T-helper 1 cell (primary cell): ENCODE measurements at regions not wholly inside any gene's neighbourhood (a gene's known extent, or its start where the extent isn't known, plus 50 kb on each side); places are given as distances from the start of the nearest gene placed in this dataset.
A peak's percentile ranks its signal among the peaks of the same experiment; 100 is the strongest.

Source experiments
- DNase-seq, 5 donors: peaks; one replicate each; pipeline ENCODE4 v3.0.0-alpha.2; 2012 to 2020

DNA sequence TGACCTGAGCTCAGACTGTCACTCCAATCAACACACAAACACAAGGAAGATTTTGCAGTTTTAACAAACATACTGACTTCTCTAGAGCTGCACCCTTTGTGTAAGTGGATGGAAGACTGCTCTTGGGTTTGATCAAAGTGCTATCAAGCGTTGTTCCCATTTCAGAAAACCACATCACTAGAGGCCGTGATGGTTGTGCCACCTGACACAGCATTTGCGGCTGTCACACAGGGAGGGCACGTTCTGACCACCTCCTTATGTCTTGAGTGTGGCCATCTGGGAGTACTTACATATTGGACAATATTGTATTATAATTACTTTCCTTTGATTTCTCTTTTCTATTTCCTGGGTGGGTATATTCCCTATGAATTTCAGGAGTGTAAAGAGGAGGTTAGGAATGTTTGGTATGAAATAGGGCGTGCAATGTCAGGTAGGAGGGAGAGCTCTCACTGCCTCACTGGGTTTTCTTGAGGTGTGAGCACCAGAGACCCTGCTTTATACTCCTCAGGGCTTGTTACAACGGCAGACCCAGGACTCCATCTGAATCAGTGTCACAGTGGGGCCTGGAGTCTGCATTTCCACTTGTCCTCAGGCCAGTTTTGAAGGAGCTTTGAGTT is 74.3 kb downstream of the SYNE3 start:
- DNase-seq, result no peak

DNA sequence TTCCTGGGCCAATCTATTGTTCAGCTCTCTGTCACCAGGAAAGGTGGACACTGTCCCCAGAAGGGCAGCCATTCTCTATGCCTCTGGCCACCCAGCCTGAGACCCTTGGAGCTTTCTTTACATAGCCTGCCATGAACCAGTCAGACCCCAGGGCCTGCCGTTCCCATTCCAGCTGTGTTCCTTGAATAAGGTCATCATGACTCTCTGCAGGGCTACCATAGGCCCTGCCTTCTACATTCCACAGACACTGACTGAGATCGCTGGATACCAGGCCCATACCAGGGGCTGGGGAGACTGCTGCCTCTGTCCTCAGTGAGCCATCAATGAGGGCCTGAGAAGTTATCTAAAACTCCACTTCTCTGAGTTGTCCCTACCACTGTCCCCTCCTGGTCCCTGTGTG is 75.5 kb downstream of the SYNE3 start:
- no peak for DNase-seq

DNA sequence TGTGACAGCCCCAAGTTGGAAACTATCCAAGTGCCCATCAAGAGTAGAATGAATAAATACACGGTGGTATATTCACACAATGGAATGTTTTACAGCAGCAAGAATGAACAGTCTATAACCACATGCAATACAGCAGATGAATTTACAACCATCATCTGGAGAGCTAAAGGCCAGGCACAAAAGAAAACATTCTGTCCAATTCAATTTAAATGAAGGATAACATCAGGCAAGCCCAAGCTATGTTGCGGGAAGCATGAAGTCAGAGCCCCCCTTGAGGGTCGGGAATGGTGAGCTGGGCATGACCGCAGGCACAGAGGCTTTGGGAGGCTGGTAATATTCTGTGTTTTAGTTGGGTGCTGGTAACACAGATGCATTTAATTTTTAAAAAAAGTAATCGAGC is 76.0 kb downstream of the SYNE3 start:
- no peak for DNase-seq

DNA sequence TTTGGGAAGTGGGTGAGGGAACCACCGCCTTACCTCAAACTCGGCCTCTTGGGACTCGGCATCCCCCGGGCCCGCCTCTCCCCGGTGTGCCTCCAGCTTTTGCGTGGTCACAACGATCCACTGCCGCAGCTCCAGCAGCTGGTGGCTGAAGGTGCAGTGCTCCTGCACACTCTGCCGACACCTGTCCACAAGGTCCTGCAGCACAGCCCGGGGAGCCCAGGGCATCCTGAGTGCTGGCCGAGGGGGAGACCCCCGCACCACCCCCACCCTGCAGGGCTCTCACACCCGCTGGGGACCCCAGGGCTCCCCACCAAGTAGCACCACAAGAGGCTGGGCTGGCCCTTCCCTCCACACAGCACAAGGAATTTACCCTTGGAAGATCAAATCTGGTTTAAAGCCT is 76.6 kb downstream of the SYNE3 start:
- no peak for DNase-seq

DNA sequence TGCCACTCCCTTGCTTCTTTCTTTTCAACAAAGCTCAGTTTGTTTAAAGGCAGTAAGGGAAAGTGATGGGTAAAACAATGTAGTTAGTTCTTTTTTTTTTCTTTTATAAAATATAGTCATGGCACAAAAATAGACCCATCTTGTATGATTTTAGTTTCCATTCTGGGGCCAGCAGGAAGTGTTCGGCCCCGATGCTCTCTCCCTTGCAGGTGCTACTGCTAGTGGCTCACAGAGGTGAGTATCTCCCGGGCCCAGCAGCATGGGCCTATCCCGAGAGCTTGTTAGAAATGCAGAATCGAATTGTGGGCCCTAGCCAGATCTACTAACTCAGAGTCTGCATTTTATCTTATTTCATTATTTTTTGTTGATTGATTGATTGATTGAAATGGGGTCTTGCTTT is 78.7 kb downstream of the SYNE3 start:
- no peak for DNase-seq

DNA sequence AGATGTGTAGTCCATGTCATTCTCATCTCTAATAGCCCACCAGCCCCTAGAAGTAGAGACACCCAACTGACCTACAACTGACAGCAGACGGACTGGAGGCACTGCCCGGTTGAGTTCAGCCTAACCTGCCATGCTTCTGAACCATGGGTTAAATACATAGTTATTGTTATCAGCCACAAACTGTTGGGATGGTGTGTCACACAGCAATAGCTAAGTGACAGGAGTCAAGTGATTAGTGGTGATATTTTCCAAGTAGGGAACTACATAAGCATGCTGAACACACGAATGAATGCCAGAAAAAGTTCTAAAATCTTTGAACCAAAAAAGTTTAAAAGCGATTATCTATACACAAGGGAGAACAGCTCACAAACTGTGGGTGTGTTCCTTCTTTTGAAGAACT is 80.1 kb downstream of the SYNE3 start:
- DNase-seq, result no peak

DNA sequence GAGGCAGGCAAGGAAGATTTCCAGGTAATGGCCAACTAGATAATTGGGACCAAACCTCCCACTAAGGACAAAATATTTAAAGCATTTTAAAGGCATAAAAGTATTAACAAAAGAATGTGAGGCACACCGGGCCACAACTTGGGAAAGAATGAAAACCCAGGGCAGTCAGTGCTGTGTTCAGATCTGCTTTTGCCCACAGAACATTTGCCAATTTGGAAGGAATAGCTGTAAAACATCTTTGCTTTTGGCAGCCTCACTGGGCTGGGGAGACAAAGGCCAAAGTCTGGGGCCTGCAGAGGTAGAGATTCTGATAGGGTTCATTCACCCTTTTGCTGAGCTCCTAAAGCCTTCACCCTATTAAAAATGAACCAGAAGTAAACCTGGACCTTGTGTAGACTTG is 82.3 kb downstream of the SYNE3 start:
- no peak for DNase-seq

DNA sequence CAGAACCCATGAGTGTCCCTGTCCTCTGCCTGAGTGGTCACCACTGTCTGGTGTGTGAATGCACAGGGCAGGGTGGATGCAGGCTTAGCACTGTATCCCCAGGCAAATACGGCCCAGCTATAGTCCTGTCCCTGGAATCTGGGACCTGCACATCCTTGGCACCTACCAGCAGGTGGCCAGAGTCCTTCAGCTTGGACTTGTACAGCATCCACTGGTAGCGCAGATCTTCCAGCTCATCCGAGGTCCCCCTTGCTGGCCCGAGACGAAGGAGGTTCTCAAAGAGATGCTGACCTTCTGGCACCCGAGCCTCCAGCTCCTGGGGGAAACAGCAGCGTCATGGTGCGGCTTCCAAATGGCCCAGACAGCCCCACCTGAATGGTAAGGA is 83.4 kb downstream of the SYNE3 start:
- no peak for DNase-seq

DNA sequence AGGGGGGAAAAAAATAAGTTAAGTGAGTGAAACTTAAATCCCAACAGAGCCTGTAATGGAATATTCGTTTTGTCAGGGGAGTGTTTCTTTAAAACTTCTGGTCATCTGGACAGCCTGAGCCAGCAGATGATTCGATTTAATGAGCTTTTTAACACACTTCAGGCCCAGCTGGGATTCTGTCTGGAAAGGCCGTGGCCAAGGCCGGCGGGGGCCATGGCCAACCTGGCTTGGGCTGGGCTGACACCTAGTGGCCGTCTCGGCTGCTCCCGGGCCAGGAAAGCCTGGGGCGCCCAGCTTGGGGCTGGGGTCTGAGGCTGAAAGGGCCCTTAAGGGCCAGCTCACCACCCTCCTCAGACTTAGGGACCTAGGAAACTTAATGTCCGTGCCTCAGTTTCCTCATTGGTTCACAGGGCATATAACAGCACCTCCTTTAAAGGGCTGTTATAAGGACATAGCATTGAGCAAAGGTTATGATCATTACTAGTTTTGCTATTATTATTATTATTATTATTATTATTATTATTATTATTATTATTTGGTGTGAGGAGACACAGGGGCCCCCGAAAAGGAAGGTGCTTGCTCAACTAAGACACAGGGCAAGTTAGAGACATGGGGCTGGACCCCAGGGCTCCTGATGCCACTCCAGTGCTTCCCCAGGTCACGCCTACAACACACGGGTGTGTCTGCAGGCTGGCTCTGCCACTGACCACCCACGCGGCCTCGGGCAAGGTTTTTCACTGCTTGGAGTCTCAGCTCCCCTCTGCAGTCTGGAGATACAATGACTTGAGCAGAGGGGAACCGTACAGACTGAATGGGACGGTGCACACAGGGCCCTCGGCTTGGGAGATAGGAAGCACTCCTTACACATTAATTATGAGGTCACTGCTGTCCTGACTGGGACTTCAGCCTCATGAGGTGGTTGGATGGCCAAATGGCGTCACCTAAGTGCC is 84.0 kb downstream of the SYNE3 start:
- DNase-seq, result no peak

DNA sequence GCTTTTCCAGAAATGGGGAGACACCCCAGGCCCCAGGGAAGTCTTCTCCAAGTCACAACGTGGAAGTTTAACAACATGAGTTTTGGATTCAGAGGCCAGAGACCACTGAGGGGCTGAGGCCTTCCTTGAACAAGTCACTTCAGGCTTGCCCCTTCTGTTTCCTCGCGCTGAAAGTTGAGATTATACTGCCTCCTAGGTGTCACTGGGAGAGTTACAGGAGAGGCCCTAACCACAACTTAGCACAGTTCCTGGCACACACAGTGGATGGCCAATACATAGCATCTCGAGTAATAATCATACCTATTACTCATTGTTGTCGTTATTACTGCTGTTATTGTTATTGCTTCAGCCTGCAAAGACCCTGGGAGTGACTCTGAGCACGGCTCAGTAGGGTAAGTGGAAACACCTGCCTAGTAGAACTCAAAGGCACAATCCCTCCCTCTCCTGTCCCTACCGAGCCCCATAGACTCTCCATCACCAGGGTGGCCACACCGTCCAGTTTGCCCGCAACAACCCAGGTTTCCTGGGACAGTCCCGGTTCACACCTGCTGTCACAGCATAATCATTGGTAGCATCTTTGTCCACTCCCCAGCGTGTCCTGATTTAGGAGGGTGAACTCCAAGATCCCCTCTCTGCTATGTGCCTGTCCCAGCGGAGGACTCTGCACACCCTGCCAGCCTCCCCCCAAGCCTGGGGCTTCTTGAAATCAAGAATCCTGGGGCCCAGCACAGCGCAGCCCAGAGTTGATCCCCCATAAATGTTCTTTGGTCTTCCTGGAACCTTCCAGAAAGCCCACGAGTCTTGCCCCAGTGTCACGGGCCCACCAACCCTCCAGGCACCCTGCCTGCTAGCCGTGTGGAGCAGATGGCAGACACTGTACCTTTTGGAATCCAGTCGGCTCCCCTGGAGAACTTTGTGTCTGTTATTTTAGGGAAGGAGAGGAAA is 85.0 kb downstream of the SYNE3 start:
- peak in 1 of 5 donors; percentile 9 for DNase-seq

DNA sequence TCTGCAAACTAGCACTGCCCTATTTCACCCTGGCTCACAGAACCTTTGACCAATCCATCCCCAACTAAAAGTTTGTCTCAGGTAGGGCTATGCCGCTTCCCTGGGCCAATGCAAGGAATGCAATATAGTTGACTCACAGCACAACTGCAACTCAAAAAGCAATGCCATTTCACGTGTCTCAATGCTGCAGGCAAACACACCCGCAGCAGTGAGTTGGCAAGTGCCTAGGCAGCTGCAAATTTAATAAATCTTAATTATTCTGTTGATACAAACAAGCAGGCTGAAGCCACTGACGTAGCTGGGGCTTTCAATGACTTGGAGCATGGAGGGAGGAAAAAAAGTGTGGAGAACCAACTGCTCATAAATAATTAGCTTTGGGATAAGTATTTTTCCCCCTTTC is 87.9 kb downstream of the SYNE3 start:
- no peak for DNase-seq

DNA sequence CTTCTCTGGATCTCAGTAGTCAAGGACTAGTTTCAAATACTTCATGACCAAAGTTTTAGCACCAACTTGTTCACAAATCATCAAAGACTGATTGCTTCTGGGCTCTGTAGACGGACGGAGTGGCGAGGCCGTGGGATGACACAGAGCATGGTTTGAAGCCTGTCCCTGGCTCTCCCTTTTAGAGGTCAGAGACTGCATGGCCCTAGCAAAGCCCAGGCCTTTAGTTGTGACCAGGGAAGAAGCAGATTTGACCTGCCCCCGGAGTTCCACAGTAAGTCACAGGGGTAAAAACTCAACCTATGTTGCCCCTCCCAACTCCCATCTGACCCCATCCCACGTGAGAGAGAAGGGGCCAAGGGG is 90.4 kb downstream of the SYNE3 start:
- DNase-seq, result no peak

DNA sequence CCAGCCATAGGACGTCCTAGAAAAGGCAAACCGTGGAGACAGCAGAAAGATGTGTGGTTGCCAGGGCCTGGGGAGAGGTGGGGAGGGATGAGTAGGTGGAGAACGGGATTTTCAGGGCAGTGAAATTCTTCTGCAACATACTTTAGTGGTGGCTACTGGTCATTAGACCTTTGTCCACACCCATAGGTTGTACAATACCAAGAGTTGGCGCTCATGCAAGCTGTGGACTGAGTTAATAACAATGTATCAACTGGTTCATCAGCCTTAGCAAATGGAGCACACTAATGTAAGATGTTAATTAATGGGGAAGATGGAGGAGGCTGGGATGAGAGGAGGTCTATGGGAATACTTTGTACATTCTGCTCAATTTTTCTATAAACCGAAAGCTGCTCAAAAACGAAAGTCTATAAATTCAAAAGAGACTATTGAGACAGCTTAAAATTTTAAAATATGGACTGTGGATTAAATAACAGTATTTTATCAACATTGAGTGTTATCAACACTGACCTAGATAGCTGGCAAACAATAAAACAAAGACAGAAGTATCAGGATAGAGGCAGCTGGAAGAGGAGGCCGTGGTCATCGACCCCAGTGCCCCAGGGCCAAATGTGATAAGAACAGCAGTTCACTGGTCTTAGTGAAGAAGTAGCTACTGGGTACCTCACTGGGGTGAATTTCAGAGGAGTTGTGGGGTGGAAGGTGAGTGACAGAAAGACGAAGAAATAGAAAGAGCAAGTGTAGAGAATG is 90.9 kb downstream of the SYNE3 start:
- DNase-seq, result no peak

DNA sequence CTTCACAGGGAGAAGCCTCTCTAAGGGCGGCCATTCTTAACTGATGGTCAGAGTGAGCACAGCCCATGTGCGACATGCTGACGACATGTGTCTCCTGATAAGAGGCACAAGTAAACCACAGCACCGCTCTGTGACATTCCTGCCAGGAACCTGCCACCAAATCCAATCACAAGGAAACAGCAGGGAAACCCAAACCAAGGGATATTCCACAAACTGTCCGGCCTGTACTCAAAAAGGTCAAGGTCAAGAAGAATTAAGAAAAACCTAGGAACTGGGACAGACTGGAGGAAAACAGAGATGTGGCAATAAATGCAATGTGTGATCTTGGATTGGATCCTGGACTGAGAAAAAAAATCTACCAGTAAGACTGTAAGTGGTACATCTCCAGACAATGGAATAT is 91.9 kb downstream of the SYNE3 start:
- DNase-seq, result no peak

DNA sequence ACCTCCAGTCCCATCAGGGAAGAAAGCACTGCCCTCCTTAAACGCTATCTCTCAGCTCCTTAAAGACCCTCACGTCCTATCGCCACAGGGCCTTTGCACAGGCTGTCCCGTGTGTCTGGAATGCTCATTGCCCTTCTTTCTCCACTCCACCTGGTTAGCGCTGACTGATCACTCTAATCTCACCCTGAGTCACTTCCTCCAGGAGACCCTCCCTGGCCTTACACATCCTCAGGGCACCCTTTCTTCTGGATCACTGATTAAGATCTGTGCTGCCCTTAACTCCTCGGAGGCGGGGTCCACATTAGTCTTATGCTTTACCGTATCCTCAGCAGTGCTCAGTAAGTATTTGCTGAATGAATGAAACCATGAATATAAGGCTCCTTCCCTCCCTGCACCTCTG is 94.7 kb downstream of the SYNE3 start:
- no peak for DNase-seq

DNA sequence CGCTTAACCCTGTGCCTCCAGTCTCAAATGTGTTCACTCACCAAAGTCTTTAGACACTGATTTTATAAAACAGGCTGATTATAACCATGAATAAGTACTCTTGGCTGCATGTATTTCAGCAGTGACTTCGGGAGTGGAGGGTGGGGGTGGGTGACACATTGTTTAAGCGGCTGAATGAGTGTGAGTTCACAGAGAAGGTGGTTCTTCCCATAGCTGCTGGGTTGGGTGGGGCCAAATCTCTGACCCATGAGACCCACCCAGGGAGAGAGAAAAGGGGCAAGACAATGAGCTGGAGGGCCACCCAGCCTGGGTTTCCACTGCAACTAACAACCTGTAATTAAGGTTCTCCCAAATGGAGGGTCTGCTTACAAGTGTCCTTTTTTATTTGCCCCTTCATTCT is 96.4 kb downstream of the SYNE3 start:
- DNase-seq, result no peak

DNA sequence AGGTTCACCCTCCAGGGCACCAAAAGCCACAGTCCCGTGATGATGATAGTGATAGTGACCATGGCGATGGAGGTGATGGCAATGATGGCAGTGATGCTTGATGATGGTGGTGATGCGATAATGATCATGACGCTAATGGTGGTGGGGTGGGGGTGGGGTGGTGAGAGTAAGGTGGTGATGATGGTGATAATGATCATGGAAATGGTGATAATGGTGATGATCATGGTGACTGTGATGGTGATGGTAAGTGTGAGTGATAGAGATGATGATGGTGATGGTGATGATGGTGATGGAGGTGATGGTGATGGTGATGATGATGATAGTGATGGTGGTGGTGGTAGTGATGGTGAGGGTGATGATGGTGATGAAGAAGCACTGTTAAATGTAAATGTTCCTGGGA is 96.9 kb downstream of the SYNE3 start:
- DNase-seq, result no peak

DNA sequence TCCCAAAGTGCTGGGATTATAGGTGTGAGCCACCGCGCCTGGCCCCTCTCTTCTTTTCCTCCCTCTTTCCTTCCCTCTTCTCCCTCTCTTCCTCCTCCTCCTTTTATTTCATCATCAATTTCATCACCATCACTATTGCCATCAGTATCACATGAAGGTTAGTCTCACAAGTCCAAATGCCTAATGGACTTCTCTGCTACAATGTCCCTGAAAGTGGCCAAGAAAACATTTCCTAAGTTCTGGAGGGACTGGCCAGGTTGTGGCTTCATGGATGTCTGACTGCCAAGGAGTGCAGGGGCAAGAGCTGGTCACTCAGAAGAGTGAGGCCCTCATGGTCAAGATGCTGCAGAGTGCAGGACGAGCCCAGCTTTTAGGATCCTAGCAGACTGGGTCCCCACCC is 97.6 kb downstream of the SYNE3 start:
- DNase-seq, result no peak

DNA sequence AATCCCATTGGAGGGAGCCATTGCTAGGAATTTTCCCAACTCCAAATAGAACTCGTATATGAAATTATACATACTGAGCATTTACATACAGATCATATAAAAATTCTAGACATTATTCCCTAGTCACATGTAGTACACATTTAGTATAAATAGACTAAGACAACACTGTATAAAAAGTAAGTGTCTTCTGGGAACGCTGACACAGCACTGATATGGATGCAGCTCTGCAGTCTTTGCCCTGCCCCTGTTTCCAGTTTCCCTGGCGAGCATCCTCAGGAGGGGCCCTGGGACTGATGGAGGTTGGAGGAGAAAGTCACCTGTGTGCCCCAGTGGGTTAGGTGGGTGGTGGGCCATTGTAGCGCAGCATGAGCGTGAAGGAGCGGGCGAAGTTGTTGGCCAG is 97.8 kb upstream of the CLMN start:
- DNase-seq, result no peak

DNA sequence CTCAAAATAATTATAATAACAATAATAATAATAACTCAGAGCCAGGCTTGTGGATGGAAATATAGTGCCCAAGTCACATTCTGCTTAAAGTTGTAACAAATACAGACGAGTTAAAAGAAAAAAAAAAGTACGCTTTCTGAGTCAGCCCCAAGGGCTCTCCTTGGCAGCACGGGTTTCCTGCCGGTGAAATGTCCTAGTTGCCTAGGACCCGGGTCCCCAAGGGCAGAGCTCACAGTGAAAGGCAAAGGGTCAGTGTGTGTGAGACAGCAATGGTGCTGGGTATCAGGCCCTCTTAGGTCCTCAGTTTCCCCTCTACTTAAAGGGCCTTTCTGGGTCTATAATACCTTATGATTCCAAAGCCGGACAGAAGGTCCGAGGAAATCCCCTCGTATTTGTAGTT is 96.3 kb upstream of the CLMN start:
- DNase-seq, result no peak

DNA sequence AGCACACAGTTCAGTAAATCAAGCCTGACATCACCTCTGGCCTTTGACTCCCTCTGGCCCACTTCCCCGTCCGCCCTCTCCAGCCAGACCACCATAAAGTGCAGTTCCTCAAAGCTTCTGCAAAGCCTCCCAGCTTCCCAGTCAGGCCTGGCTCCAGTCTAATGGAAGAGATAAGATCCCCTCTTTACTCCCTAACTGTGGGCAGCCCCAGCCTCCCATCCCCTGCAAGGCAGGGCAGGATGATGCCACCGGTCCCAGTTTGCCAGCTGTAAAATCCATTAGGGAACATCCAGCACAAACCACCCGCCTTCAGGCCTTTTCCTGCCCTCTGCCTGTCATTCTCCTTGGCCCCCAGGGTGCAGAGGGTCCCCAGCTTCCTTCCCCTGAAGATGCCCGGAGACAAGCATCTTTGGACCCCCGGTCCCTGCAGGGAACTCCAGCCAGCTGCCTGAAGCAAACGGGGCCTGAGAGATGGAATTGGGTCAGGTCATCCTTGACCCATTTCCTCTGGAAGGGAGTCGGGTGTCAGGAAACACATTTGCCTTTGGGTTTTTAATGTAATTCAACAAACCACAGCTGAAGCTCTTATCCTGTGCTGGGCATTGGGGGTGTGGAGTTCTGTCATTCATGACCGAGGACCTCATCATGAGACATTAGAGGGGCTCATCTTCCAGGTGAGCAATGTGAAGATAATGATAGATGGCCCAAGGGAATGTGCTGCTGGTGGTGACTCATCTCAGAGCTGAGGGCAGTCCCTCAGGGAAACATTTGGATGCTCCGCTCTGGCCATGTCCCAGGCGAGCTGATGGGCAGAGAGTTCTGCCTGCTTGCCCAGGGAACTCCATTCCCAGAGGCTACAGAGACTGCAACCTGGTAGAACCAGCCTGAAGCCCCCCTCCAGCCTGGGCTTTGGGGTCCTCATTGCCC is 93.8 kb upstream of the CLMN start:
- no peak for DNase-seq

DNA sequence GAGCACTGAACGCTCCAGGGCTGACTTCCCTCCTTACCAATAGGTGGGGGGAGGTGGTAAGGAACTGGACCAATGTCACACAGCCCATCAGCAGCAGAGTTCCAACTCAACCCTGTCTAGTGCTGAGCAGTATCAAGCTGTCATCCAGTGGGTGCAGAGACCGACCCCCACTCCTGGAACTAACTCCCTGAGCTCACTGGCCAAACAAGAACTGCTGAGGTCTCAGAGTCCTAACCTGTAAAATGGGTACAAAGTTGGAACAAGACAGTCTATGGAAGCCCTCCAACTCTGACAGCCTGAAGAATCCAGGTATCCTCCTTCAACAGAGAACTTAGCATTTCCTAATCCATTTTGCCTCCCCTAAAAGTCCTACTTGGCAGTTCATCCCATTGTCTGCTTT is 91.1 kb upstream of the CLMN start:
- no peak for DNase-seq
